Embryonic facial prominence (tissue), 1 donor: ENCODE measurements at regions not wholly inside any gene's neighbourhood (a gene's known extent, or its start where the extent isn't known, plus 50 kb on each side); places are given as distances from the start of the nearest gene placed in this dataset.
"Not testable (repeated sequence)": the region's sequence is repeated elsewhere in the genome, so short reads cannot be mapped to it uniquely, and the experiment has no call there.

Source experiments
- DNase-seq: peaks from one replicate; pipeline ENCODE4 v3.0.0-alpha.2; 2016; ENCODE audit errors: extremely low spot score

GRCh38 chr12:83256562-83256961 lies 569.9 kb downstream of the TMTC2 start:
- no peak for DNase-seq

- DNase-seq, result no peak
Observed at GRCh38 chr12:83250866-83251265, 564.2 kb downstream of the TMTC2 start.

- no peak for DNase-seq
Observed at GRCh38 chr12:83245156-83245555, 558.5 kb downstream of the TMTC2 start.

GRCh38 chr12:83244001-83244400 lies 557.3 kb downstream of the TMTC2 start:
- no peak for DNase-seq

- DNase-seq, result not testable (repeated sequence)
Observed at GRCh38 chr12:83233987-83234386, 547.3 kb downstream of the TMTC2 start.

- not testable (repeated sequence) for DNase-seq
Observed at GRCh38 chr12:83226960-83227359, 540.3 kb downstream of the TMTC2 start.

GRCh38 chr12:83225806-83226205 lies 539.1 kb downstream of the TMTC2 start:
- DNase-seq, result no peak

- no peak for DNase-seq
Observed at GRCh38 chr12:83224012-83224411, 537.3 kb downstream of the TMTC2 start.

GRCh38 chr12:83220774-83221173 lies 534.1 kb downstream of the TMTC2 start:
- DNase-seq, result no peak

GRCh38 chr12:83216230-83216629 lies 529.5 kb downstream of the TMTC2 start:
- DNase-seq, result no peak

- no peak for DNase-seq
Observed at GRCh38 chr12:83214185-83214584, 527.5 kb downstream of the TMTC2 start.

- no peak for DNase-seq
Observed at GRCh38 chr12:83210933-83211332, 524.2 kb downstream of the TMTC2 start.

GRCh38 chr12:83199069-83199468 lies 512.4 kb downstream of the TMTC2 start:
- DNase-seq, result no peak

- DNase-seq, result no peak
Observed at GRCh38 chr12:83198291-83199015, 511.7 kb downstream of the TMTC2 start.

- no peak for DNase-seq
Observed at GRCh38 chr12:83197483-83197914, 510.8 kb downstream of the TMTC2 start.

- no peak for DNase-seq
Observed at GRCh38 chr12:83196694-83197350, 510.1 kb downstream of the TMTC2 start.

- DNase-seq, result no peak
Observed at GRCh38 chr12:83190631-83191390, 504.1 kb downstream of the TMTC2 start.

- no peak for DNase-seq
Observed at GRCh38 chr12:83186419-83186818, 499.7 kb downstream of the TMTC2 start.

GRCh38 chr12:83185241-83185640 lies 498.5 kb downstream of the TMTC2 start:
- DNase-seq, result no peak
